ENCODE measurements at regions not wholly inside any gene's neighbourhood (a gene's known extent, or its start where the extent isn't known, plus 50 kb on each side); places are given as distances from the start of the nearest gene placed in this dataset.

DNA sequence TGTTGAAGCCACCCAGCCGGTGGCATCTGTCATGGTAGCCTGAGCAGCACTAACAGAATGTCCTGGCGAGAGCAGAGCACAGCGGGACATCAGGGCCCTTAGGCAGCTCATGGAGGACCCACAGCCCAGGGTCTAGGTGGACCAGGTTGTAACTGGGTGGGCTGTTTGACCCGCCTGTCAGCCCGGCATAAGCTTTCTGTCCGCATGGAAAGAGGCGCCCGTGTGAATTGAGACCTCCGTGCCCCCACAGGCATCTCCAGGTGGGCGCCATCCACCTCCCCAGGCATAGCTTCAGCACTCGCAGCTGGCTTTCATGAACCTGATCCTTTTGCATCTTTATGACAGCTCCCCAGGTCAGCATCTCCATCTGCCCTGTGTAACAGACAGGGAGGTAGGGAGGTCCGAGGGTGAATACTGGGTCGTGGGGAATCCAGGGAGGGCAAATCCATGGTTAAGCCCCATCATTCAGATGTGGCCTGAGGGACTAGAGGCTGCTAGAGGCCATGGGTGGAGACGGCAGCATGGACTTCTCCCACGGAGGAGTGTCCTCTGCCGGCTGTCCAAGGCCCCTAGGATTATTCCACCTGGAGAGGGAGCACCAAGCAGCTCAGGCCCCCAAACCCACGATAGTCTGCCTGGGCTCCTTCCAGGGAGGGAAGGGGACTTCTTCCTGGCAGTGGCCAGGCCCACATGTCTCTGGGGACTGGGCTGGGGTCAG, 371.6 kb upstream of the MKI67 start:
- no peak for DNase-seq (ENCODE audit: low read depth)

DNA sequence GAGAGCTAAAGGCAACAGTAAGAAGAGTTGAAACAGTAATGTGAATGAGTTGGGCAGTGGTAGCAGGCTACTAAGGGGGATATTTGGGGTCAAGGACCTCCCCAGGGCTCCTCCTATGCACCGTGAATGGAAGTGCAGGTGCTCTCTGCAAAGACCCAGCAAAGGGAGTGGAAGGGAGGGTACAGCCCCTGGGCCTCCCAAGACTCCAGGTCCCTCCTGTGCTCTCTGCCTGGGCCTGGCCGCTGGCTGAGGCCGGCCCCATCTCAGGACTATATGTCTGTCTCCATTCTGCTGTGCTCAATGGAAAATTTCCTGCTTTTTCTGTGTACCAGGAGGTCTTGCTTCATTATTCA, 372.1 kb upstream of the MKI67 start:
- DNase-seq (ENCODE audit: low read depth): no peak

DNA sequence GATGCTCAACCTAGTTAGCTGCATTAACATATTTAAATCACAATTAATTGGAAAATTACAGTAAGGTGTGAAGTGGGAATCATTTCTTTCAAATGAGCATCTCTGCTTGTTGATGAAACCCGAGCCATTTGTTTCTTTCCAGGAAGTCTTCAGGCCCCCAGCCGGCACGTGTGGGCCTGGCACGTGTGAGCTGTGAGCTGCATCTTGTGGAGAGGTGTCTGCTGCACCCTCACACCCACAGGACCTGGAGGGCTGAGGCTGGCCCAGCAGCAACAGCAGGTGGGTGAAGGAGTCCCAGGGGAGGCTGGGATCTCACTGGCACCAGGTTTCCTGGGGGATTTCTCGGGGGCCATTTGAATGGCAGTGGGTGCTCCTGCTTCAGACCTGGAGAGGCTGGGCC, 372.5 kb upstream of the MKI67 start:
- DNase-seq (ENCODE audit: low read depth): no peak

DNA sequence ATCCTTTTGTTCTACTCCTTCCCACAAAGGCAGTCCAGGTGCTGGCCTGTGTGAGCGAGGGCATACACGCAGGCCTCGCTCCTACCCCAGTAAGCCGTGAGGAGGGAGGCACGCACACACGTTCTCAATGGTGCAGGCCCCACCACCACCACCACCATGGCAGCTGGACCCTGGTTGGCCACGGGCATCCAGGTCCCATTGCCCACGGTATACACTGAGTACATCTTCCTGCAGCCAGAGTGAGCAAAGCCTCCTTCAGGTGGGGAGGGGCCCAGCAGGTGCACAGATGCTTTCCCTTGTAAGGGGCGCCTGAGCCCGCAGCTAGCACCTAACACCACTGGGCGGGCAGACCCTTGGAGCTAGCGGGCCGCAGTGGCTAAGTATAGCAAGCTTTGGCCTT, 373.3 kb upstream of the MKI67 start:
- DNase-seq (ENCODE audit: low read depth): no peak

DNA sequence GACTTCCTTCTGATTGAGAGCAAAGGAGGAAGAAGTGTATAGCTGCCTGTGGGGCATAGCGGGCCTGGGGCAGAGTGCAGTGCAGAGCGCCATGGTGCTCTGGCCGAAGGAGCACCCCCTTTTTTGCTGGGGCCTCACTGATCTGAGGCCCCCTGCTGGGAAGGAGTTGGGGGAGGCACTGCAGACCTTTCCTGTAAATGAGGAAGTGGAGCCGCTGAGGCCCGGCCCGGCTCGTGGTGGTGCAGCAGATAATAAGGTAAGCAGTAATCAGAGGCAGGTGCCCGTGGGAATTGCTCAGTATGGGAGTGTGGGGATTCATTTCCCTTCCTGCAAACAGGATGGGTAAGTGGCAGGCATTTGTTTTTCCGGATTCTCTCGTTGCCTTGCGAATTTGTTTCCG, 373.7 kb upstream of the MKI67 start:
- no peak for DNase-seq (ENCODE audit: low read depth)

DNA sequence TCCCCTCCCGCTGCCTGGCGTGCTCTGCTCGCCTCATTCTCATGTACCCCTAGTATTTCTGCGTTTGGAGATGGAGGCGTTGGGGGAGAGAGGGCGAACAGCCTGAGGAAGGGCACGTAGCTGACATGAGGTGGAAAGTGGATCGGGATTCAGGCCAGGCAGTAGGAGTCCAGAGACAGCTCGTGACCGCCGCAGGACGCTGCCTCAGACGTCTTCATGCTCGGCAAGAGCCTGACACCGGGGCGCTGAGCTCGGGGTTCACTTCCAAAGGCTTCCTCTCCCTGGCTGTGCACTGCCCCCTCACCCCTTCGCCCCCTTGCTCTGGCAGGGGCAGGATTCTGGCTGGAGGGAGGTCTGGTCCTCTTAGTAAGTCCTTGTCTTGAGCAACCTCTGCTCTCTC, 374.4 kb upstream of the MKI67 start:
- DNase-seq (ENCODE audit: low read depth): no peak

DNA sequence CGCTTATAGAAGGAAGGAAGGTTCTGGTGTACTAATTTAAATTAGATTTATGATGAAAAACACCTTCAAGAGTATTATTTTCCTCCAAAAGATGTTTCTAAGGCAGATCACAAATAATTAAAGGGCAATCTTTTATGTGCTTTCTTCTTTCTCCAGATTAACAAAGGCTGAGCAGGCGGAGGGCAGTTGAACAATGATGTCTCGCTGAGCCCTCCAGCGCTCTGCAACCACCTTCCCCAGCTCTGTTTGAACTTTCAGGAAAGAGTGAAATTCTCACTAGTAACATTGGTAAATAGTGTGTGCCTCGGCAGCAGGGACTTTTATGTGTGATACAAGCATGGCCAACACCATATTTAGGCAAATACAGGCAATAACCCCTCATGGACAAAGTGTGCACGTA, 379.1 kb upstream of the MKI67 start:
- no peak for DNase-seq (ENCODE audit: low read depth)

DNA sequence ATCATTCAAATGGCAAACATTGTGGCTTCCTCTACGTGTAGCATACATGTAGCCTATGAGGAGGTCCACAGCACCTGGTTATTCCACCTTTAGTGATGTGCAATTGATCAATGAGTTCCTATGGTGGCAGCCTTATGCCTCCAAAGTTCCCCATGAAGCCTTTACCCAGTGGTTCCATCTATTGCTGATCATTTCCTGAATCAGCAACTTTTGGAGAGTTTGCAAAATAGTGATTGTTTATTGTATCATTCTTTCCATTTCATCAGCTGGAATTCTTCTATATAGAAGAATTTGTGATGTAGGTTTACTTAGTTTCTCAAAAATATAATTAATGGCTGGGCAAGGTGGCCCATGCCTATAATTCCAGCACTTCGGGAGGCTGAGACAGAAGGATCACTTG, 380.2 kb upstream of the MKI67 start:
- DNase-seq (ENCODE audit: low read depth): no peak

DNA sequence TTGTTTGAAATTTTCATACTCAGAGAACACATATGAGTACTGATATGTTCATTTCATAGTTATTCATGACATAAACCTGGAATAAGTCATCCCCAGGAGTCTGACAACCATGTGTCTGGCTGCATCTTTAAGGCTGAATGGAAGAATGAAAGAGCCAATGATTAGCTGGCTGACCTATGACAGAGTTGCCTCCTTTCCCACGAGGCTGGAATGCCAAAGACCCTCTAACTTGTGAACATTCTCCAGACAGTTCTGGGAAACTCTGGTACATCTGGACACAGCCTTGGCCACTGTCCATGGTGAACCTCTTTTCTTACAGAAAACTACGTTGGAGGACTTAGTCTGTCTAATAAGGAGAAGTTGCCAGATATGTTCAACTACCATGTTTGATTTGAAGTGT, 380.8 kb upstream of the MKI67 start:
- no peak for DNase-seq (ENCODE audit: low read depth)

DNA sequence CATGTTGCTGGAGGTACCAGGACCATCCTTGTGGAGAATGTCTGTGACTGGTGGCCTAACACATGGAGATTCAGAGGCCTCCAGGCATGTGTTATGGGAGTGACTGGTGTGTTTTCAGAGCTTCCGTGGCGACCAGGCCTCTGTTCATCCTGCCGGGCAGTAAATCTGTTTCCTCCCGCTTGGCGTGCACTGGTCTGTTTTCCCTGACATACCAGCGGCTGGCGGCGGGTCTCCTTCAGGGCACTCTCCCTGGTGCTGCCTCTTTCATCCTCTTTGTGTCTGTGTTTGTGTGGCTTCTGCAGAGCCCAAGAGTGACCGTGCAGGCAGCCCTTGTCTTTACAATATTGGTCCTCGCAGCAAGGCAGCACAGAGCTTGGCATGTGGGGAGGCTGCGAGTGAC, 385.1 kb upstream of the MKI67 start:
- DNase-seq (ENCODE audit: low read depth): no peak

DNA sequence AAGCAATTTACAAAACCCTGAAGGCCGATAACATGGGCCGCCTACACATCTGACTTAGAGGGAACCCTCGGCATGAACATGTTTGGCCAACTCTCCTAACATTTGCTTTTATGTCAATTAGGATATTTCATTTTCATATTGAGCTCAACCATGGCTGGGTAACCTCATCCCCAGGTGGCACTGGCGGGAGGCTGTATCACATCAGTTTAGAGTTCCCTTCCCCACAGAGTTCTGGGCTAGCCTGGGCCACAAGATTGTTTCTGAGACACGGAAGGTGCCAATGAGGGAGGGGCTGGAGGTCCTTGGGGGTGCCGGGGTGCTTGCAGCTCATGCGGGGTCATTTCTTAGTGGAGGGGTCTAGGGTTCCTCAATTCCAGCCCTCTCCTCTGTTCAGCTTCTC, 386.5 kb upstream of the MKI67 start:
- no peak for DNase-seq (ENCODE audit: low read depth)

DNA sequence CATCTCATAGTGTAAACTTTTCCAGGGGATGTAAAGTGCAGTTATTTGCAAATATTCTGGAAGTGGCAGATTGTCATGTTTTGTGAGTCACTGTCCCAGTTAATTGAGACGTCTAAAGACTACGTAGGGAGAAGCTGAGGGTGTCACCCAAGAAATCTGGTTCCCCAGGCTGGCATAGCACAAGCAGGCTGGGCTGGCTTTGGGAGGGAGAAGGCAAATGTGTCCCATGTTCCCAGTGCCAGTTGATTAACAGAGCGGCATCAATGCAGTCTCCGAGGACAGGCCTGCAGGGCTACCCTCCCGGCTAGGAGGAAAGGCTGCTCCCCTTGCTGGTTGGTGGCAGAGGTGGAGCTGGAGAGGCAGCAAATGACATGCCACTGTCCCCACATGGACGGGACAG, 388.3 kb upstream of the MKI67 start:
- DNase-seq (ENCODE audit: low read depth): no peak

DNA sequence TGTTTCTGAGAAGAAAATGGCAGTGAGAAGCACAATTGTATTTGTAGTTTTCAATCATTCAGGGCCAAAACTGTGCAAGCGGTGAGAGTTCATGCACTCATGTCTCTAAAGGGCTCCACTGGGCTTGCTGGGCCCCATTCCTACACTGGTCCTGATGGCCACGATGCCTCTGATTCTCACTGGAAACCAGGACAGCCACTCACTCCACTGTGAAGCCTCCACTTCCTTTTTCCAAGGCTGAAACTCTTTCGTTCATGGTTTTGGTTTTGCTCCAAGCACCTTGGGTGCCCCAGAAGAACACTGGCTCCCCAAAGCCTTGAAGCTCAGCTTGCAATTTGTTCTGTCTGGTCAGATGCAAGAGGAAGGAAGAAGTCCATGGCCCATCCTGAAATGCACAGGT, 390.0 kb upstream of the MKI67 start:
- DNase-seq (ENCODE audit: low read depth): no peak

DNA sequence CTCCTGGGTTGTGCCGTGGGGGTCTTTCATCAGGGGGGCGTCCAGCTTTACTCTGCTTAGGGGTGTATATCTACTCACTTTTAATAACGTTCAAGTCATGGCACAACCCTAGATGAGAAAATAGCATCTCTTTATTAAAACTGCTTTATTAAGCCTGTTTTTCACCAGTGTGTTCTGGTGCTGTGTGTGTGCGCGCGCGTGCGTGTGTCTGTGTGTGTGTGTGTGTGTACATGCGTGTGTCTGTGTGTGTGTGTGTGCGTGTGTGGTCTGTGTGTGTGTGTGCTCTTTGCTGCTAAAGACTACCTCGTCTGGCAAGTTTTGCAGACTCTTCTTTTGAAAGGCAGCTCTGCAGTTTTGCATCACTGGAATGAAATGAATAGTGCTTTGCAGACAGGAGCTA, 390.9 kb upstream of the MKI67 start:
- no peak for DNase-seq (ENCODE audit: low read depth)

DNA sequence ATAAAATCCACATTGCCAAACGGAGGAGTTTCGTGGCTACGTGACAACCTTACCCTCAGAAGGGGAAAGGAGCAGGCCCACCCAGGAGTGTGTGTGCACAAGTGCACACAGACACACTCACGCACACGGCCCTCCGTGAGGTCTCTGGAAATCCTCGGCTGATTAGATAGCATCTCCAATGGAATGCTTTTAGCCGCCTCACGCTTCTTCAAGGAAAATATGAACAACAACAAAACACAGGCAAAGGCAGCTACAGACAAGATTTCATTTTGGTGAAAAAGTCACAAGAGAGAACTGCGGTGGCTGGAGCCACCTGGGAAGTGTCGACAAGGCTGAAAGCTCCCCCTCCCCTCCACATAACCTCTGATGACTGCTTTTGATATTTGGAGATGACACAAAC, 391.8 kb upstream of the MKI67 start:
- no peak for DNase-seq (ENCODE audit: low read depth)

DNA sequence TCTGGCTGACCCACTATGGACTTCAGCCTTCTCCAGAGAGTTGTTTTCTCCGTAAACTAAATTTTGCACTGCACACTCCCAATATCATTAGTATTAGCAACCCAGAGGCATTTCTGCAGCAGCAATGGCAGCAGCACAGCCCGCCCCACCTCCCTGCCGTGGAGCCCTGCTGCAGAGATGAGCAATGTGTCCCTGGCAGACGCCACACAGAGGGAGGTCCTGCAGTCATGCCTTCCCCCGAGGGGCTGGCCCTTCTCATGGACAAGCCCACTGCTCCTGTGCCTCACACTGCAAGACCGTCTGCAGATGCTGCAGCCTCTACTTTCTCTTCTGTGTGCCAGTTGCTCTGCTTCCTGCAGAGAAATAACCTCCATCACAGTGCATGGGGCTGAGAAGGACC, 393.4 kb upstream of the MKI67 start:
- no peak for DNase-seq (ENCODE audit: low read depth)

DNA sequence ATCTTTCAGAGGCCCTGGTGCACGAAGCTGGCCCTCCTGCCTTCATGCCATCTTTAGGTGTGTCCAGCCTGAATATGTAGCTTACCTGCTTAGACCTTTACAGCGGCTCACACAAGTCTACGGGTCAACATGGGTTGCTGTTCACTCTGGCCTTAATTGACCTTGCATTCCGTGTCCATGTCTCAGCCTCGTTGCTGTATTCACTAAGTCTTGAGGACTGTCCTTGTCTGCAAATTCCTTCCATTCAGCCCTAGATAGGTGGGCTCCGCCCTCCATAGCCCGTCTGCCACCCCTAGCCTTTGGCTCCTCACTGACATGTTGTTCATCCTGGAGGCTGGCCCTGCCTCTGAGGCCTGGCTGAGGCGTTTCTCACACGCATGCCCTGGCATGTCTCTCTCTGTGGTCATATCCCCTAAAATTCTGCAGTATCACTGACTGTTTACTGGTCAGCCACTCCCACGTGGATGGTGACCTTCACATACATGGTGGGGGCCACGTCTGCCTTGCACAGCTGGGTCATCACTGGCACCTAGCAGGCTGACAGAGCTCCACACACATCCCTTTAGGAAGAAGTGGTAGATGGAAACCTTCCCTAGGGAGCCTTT, 394.1 kb upstream of the MKI67 start:
- no peak for DNase-seq (ENCODE audit: low read depth)

DNA sequence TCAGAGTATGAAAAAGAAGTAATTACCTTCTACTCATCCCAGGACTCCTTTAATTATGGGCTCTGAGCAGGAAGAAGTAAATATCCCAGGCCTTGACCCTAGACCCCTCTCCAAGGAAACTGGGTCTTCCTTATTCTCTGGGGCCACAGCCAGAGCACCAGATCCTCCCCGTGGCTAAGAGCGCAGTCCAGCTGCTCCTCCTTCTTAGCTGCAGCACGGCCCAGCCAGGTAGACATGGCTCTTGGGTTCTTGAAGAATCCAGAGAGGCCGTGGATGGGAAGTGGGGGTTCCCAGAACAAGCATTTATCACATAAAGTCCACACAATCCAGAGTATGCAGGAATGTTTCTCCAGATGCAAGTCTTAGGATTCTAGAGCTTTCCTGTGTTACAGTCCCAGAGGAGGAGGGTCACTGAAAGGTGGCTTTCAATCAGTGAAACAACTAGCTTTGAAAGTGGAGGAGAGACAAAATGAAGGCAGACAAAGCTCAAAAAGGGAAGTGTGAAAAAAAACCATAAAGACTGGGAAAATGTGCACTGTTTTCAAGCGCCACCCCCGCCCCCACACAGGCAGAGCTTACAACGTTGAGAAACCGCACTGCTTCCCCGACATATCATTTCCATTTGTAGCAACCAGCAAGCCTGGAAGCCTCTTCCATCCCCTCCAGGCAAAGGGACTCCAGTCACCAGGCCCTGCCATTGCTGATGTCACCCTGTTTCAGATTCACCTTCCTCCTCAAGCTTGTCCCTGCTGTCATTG, 396.5 kb upstream of the MKI67 start:
- DNase-seq (ENCODE audit: low read depth): no peak

DNA sequence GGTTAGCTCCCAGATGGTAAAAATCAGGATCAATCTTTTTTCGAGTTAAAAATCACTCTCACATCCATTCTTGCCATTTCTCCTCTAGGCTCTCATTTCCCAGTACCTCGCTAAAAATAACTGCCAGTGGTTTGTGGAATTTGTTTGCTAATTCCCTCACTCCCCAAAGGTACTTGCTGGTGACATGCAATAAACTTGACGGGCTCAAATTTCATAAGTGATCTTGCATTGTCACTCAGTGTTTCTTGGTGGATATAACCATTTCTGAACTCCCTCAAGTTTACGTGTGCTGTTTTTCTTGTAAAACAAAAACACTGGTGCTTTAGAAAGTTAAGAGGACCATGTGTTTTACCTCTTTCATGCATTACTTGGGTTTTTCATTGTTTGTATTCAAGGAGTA, 399.2 kb upstream of the MKI67 start:
- DNase-seq (ENCODE audit: low read depth): no peak

DNA sequence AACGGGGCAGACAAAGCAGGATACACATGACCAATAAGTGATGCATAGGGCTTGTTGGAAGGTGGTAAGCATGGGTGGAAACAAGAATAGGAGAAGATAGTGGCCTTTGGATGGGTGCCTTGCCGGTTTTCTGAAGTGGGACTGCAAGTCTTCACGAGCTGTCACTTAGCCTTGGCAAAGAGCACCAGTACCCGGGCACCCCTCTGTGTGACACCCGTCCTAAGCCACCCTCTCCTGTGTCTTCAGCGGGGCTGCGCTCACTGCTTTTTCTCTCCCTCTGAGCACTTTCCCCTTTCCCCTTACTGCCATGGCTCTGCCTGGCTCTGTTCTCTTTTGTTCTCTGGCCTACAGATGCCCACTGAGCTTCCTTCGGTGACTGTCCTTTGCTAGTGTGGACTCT, 399.7 kb upstream of the MKI67 start:
- DNase-seq (ENCODE audit: low read depth): no peak

DNA sequence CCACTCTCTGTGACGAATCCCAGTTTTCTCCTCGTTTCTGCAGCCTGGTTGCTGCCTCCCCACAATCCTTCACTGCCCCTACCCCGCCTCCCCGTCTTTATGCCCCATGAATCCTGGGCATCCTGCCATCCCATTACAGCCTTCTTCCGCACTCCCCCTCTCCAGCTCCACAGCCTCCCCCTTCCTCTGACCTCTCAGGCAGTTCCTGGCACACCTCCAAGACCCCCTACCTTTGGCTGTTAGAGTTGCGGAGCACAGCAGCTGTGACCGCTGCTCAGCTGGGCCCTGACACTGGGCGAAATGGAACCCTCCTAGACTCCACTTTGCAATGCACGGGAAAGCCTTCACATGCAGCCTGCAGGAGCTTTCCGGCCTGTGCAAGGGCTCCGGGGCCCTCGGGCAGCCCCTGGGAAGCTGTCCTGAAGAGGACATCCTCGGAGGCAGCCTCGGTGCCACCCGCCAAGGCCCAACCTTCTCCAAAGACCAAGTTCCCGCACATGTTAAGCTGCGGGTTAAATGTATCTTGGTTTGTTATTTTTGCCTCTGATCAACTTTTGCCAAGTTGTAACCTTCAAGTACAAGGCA, 400.7 kb upstream of the MKI67 start:
- no peak for DNase-seq (ENCODE audit: low read depth)

DNA sequence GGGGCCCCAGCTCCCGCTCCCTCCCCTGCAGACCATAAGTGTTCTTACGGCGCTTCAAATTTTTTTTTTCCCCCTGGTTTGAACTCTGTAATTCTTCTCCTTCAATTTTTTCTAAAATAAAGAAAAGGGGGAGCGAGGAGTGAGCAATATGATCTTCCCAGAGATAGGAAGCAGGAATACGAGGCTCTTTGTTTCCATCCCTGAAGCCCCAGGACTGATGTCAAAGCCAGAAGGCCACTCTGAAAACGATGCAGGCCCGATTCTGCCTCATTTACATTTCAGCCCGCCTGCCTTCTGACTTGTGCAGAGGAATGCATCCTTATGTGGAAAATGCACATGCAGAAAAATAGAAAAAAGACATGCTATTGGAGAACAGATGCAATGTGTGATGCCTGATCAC, 401.5 kb upstream of the MKI67 start:
- DNase-seq (ENCODE audit: low read depth): no peak

DNA sequence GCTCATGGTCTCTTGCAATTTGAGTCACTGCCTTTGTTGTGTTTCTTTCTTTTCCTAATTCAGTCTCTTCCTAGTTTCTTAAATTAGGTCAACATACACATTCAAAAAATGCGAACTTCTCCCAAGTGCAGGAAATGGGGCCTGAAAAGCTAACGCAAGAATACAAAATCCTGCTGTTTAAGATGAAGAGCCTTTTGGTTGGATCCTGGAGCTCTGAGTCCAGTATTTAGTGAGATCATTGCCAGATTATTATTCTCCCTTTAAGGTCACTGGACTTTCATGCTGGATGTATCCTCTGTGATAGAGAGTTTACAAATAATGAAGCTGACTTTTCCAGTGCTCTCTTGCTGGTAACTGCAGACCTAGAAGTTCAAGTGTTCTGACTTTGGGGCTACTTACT, 401.9 kb upstream of the MKI67 start:
- DNase-seq (ENCODE audit: low read depth): no peak
